Astrocyte (in vitro differentiated cells and primary cell): ENCODE measurements at regions not wholly inside any gene's neighbourhood (a gene's known extent, or its start where the extent isn't known, plus 50 kb on each side); places are given as distances from the start of the nearest gene placed in this dataset.

Experiments
- DNase-seq: peaks from one replicate; pipeline ENCODE4 v3.0.0-alpha.2; 2010; ENCODE audit warnings: low read depth
- FAIRE-seq: peaks from 2 replicates; lab custom pipeline; 2011; peaks lifted over from hg19 to GRCh38; lab: Jason Lieb, UNC
- H2AFZ ChIP-seq: 2 replicates; pipeline ENCODE4 v1.6.0; 2012; ENCODE audit warnings: low read depth, low read length, inconsistent platforms
- H3K27ac ChIP-seq: 2 replicates; pipeline ENCODE4 v1.5.1; 2011; ENCODE audit warnings: low read depth, low read length, inconsistent platforms
- H3K27me3 ChIP-seq: 2 replicates; pipeline ENCODE4 v1.6.0; 2011; ENCODE audit warnings: low read length, inconsistent platforms; ENCODE audit not compliant: insufficient read depth
- H3K36me3 ChIP-seq: 2 replicates; pipeline ENCODE4 v1.5.1; 2011; ENCODE audit warnings: low read length, inconsistent platforms; ENCODE audit not compliant: insufficient read depth
- H3K4me1 ChIP-seq: 2 replicates; pipeline ENCODE4 v1.5.1; 2011; ENCODE audit warnings: low read length, inconsistent platforms; ENCODE audit not compliant: insufficient read depth
- H3K4me2 ChIP-seq: 2 replicates; pipeline ENCODE4 v1.6.0; 2012; ENCODE audit warnings: low read length, inconsistent platforms
- H3K4me3 ChIP-seq: 2 replicates; pipeline ENCODE4 v1.5.1; 2011; ENCODE audit warnings: low read depth, mild to moderate bottlenecking, low read length, inconsistent platforms; ENCODE audit not compliant: insufficient read depth
- H3K79me2 ChIP-seq: 2 replicates; pipeline ENCODE4 v1.6.0; 2012; ENCODE audit warnings: mild to moderate bottlenecking, low read length, inconsistent platforms; ENCODE audit not compliant: insufficient read depth
- H3K9ac ChIP-seq: 2 replicates; pipeline ENCODE4 v1.6.0; 2012; ENCODE audit warnings: mild to moderate bottlenecking, low read length, inconsistent platforms
- H3K9me3 ChIP-seq: 2 replicates; pipeline ENCODE4 v1.5.1; 2012; ENCODE audit warnings: low read depth, mild to moderate bottlenecking, low read length, inconsistent platforms; ENCODE audit not compliant: insufficient read depth
- H4K20me1 ChIP-seq: 2 replicates; pipeline ENCODE4 v1.6.0; 2012; ENCODE audit warnings: low read length, inconsistent platforms; ENCODE audit not compliant: insufficient read depth
- H3K27ac Mint-ChIP-seq: one replicate; pipeline ENCODE4 v1.8.0; 2021; ENCODE audit warnings: mild to moderate bottlenecking, mixed read lengths; ENCODE audit not compliant: unreplicated experiment
- H3K27me3 Mint-ChIP-seq: one replicate; pipeline ENCODE4 v1.8.0; 2021; ENCODE audit warnings: low read depth, mixed read lengths; ENCODE audit not compliant: unreplicated experiment
- H3K36me3 Mint-ChIP-seq: one replicate; pipeline ENCODE4 v1.8.0; 2021; ENCODE audit warnings: low read depth, mixed read lengths; ENCODE audit not compliant: unreplicated experiment
- H3K4me1 Mint-ChIP-seq: one replicate; pipeline ENCODE4 v1.8.0; 2021; ENCODE audit warnings: low read depth, mixed read lengths; ENCODE audit not compliant: unreplicated experiment
- H3K4me3 Mint-ChIP-seq: one replicate; pipeline ENCODE4 v1.8.0; 2021; ENCODE audit warnings: mild to moderate bottlenecking, moderate library complexity, mixed read lengths; ENCODE audit not compliant: unreplicated experiment
- H3K9me3 Mint-ChIP-seq: one replicate; pipeline ENCODE4 v1.8.0; 2021; ENCODE audit warnings: mild to moderate bottlenecking, mixed read lengths; ENCODE audit not compliant: unreplicated experiment
- CTCF ChIP-seq: IDR thresholded peaks from 2 replicates; pipeline ENCODE4 v1.5.1; 2011; ENCODE audit warnings: low read depth, mild to moderate bottlenecking, inconsistent platforms, low read length, moderate library complexity; ENCODE audit not compliant: insufficient read depth
- EZH2 ChIP-seq: IDR thresholded peaks from 2 replicates; pipeline ENCODE4 v1.6.1; 2012; ENCODE audit warnings: mild to moderate bottlenecking, low read length, inconsistent platforms; ENCODE audit not compliant: insufficient read depth

GRCh38 chr4:20639346-20639745 lies 60.9 kb upstream of the PACRGL start:
- FAIRE-seq (no peak), DNase-seq (no peak)
- Histone ChIP-seq H3K9me3 (no peaks in the 10 kb centered on the region), H4K20me1 (no peaks in the 10 kb centered on the region), H3K9ac (no peak overlapping the region), H3K4me1 (no peaks in the 10 kb centered on the region), H3K4me2 (no peak overlapping the region), H3K79me2 (no peaks in the 10 kb centered on the region), H2AFZ (no peak overlapping the region), H3K27me3 (no peaks in the 10 kb centered on the region), H3K4me3 (no peak overlapping the region), H3K27ac (no peak overlapping the region), H3K36me3 (no peaks in the 10 kb centered on the region)
- H3K4me3 Mint-ChIP-seq = no peak overlapping the region
- TF ChIP-seq EZH2 (no peak), CTCF (no peak)
- no peaks in the 10 kb centered on the region for H3K36me3 Mint-ChIP-seq
- H3K27me3 Mint-ChIP-seq = no peaks in the 10 kb centered on the region
- no peak overlapping the region for H3K27ac Mint-ChIP-seq
- no peaks in the 10 kb centered on the region for H3K4me1 Mint-ChIP-seq
- H3K9me3 Mint-ChIP-seq = peaks cover 8% of the 10 kb centered on the region

- Histone ChIP-seq H3K9me3 (no peaks in the 10 kb centered on the region), H3K36me3 (no peaks in the 10 kb centered on the region), H4K20me1 (no peaks in the 10 kb centered on the region), H3K27me3 (no peaks in the 10 kb centered on the region), H3K79me2 (no peaks in the 10 kb centered on the region), H3K4me3 (no peak overlapping the region), H3K9ac (no peak overlapping the region), H3K27ac (no peak overlapping the region), H2AFZ (no peak overlapping the region), H3K4me2 (no peak overlapping the region), H3K4me1 (no peaks in the 10 kb centered on the region)
- H3K27me3 Mint-ChIP-seq = no peaks in the 10 kb centered on the region
- no peak overlapping the region for H3K27ac Mint-ChIP-seq
- no peaks in the 10 kb centered on the region for H3K36me3 Mint-ChIP-seq
- H3K4me1 Mint-ChIP-seq = peaks cover 7% of the 10 kb centered on the region
- no peak for TF ChIP-seq CTCF
- TF ChIP-seq EZH2 = no peak
- no peak for FAIRE-seq
- H3K9me3 Mint-ChIP-seq = peaks cover 4% of the 10 kb centered on the region
- no peak overlapping the region for H3K4me3 Mint-ChIP-seq
- DNase-seq = no peak
These were observed 59.3 kb upstream of the PACRGL start for GRCh38 chr4:20640989-20641388.

- peaks cover 7% of the 10 kb centered on the region for H3K4me1 Mint-ChIP-seq
- no peaks in the 10 kb centered on the region for H3K9me3 ChIP-seq
- no peaks in the 10 kb centered on the region for H3K27me3 ChIP-seq
- H3K9ac ChIP-seq = no peak overlapping the region
- FAIRE-seq (no peak), DNase-seq (no peak)
- no peak overlapping the region for H3K4me3 Mint-ChIP-seq
- TF ChIP-seq CTCF (no peak), EZH2 (no peak)
- no peak overlapping the region for H3K4me2 ChIP-seq
- H2AFZ ChIP-seq = no peak overlapping the region
- no peak overlapping the region for H3K27ac Mint-ChIP-seq
- H3K36me3 Mint-ChIP-seq = no peaks in the 10 kb centered on the region
- no peaks in the 10 kb centered on the region for H3K36me3 ChIP-seq
- H3K27me3 Mint-ChIP-seq = no peaks in the 10 kb centered on the region
- no peaks in the 10 kb centered on the region for H3K4me1 ChIP-seq
- no peaks in the 10 kb centered on the region for H3K79me2 ChIP-seq
- H4K20me1 ChIP-seq = no peaks in the 10 kb centered on the region
- H3K9me3 Mint-ChIP-seq = peaks cover 4% of the 10 kb centered on the region
- no peak overlapping the region for H3K4me3 ChIP-seq
- no peak overlapping the region for H3K27ac ChIP-seq
These were observed 58.3 kb upstream of the PACRGL start for GRCh38 chr4:20641976-20642375.
